Left lung (tissue), 4 donors: ENCODE measurements at regions not wholly inside any gene's neighbourhood (a gene's known extent, or its start where the extent isn't known, plus 50 kb on each side); places are given as distances from the start of the nearest gene placed in this dataset.

Experiments
- ATAC-seq: fragments of 200-7000 bp; cut with Tn5 transposase; one replicate; pipeline ENCODE4 v1.9.1; 2020; ENCODE audit warnings: moderate library complexity
- DNase-seq, 4 donors: peaks; one replicate each; pipeline ENCODE4 v3.0.0-alpha.2; 2013 to 2020
- H3K27ac ChIP-seq, 2 donors: fragments of 200-600 bp; sonication (generic) in 1 of 2; one replicate each; pipeline versions ENCODE4 v1.5.0 to v1.8.0; 2020 to 2021
- H3K27me3 ChIP-seq, 2 donors: fragments of 200-600 bp; sonication (generic) in 1 of 2; one replicate each; pipeline versions ENCODE4 v1.5.0 to v1.8.0; 2020 to 2021
- H3K36me3 ChIP-seq, 2 donors: fragments of 200-600 bp; sonication (generic) in 1 of 2; one replicate each; pipeline versions ENCODE4 v1.5.0 to v1.8.0; 2020 to 2021
- H3K4me1 ChIP-seq, 2 donors: fragments of 200-600 bp; one replicate each; pipeline ENCODE4 v1.8.0; 2021
- H3K4me3 ChIP-seq, 2 donors: fragments of 200-600 bp; sonication (generic) in 1 of 2; one replicate each; pipeline versions ENCODE4 v1.5.0 to v1.8.0; 2020 to 2021; ENCODE audit warnings: mild to moderate bottlenecking in 1 of 2
- H3K9me3 ChIP-seq, 2 donors: fragments of 200-600 bp; sonication (generic) in 1 of 2; one replicate each; pipeline versions ENCODE4 v1.5.0 to v1.8.0; 2020 to 2021
- intact Hi-C, 2 donors: fragments of 100-400 bp; cut with DNase I; formaldehyde crosslinking; loops; one replicate each; pipeline versions ENCODE4 v1.11.2 to v1.14.2; 2022
- TF ChIP-seq, protein P1 (sequence below), 2 donors: fragments of 200-600 bp; sonication (generic) in 1 of 2; IDR thresholded peaks; one replicate each; pipeline versions ENCODE4 v1.5.0 to v1.8.0; 2021; ENCODE audit warnings: antibody characterized with exemption in 2 of 2
- donor health status: DM: no; HTN: yes; CAD: no.
- donor health status: DM: no; HTN: no; CAD: no.

DNA sequence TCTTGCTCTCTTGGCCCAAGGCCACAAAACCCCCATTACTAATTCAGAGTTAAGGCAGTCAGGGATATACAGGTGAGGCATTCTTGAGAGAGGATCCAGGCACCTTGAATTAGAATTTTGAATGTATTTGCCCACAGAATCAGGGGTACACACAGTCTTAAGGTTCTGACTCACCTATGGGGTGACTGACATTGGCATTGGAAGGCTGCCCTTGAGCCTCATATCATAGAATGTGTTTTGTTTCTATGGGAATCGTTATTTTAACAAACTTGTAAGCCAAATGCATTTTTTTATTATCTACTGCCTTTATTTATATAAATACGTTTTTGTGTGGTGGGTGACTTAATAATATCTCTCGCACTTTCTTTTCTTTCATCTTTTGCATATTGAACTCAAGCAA, 218.6 kb upstream of the CITED2 start:
- no peak for DNase-seq
- H3K27ac ChIP-seq = no peak overlapping the region
- H3K27me3 ChIP-seq = no peaks in the 10 kb centered on the region
- H3K36me3 ChIP-seq = no peaks in the 10 kb centered on the region
- intact Hi-C loops = no loop called here
- H3K9me3 ChIP-seq = no peaks in the 10 kb centered on the region
- TF ChIP-seq, protein P1, sequence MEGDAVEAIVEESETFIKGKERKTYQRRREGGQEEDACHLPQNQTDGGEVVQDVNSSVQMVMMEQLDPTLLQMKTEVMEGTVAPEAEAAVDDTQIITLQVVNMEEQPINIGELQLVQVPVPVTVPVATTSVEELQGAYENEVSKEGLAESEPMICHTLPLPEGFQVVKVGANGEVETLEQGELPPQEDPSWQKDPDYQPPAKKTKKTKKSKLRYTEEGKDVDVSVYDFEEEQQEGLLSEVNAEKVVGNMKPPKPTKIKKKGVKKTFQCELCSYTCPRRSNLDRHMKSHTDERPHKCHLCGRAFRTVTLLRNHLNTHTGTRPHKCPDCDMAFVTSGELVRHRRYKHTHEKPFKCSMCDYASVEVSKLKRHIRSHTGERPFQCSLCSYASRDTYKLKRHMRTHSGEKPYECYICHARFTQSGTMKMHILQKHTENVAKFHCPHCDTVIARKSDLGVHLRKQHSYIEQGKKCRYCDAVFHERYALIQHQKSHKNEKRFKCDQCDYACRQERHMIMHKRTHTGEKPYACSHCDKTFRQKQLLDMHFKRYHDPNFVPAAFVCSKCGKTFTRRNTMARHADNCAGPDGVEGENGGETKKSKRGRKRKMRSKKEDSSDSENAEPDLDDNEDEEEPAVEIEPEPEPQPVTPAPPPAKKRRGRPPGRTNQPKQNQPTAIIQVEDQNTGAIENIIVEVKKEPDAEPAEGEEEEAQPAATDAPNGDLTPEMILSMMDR (IDR thresholded peaks at IDR 0.05) = no peak
- peaks cover 15 to 26% of the 10 kb centered on the region in 2 donors for H3K4me1 ChIP-seq
- no peak for ATAC-seq
- H3K4me3 ChIP-seq = no peak overlapping the region

GRCh38 chr6:139592011-139592410, 217.6 kb upstream of the CITED2 start:
- TF ChIP-seq, protein P1 (IDR thresholded peaks at IDR 0.05) = no peak
- Histone ChIP-seq H3K36me3 (no peaks in the 10 kb centered on the region), H3K4me3 (no peak overlapping the region), H3K27me3 (no peaks in the 10 kb centered on the region), H3K27ac (no peak overlapping the region), H3K9me3 (no peaks in the 10 kb centered on the region), H3K4me1 (peaks cover 16 to 20% of the 10 kb centered on the region in 2 donors)
- DNase-seq (no peak), ATAC-seq (no peak)
- intact Hi-C loops = no loop called here

DNA sequence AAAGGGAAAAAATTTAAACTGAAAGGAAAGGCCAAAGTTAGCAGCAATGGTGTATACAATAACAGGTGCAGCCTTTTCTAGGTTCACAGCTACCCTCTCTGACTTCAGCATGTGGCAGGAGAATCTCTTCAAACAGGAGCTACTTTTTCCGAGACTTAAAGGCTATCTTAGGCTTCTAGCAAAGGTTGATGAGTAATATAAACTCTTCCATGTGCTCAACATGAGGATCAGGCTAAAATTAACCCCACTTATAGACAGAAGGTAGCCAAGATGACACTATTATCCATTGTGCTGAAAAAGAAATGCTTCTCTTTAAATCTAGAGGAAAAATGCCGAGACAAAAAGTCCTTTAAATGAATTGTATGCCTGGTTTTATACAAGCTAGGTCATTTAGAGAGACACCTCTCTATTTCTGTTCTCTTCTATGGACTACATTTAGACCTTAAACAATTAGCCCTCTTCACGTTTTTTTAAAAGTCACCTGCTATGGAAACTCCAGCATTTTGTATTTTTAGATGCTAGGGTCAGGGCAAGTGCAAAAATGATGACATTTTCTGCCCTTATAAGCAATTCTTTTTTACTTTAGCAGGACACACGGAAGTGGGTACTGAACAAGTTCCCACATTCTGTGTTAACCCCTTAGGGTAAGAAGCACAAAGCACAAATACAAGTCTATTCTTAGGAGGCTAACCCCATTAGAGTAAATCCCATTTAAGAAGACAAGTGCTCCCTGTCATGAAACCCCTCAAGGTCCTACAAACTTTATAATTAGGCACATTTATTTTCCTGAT, 216.8 kb upstream of the CITED2 start:
- no peaks in the 10 kb centered on the region for H3K9me3 ChIP-seq
- DNase-seq = no peak
- no peaks in the 10 kb centered on the region for H3K36me3 ChIP-seq
- H3K4me3 ChIP-seq = no peak overlapping the region
- intact Hi-C loops = no loop called here
- H3K27me3 ChIP-seq = no peaks in the 10 kb centered on the region
- peaks cover 16 to 20% of the 10 kb centered on the region in 2 donors for H3K4me1 ChIP-seq
- H3K27ac ChIP-seq = peak overlapping the region in 1 of 2 donors; percentile 11
- ATAC-seq = peak; percentile 10
- TF ChIP-seq, protein P1 (IDR thresholded peaks at IDR 0.05) = no peak

- Histone ChIP-seq H3K27me3 (no peaks in the 10 kb centered on the region), H3K4me1 (peaks cover 13 to 16% of the 10 kb centered on the region in 2 donors), H3K27ac (peak overlapping the region in 1 of 2 donors; percentile 13), H3K4me3 (no peak overlapping the region), H3K9me3 (no peaks in the 10 kb centered on the region), H3K36me3 (no peaks in the 10 kb centered on the region)
- TF ChIP-seq, protein P1 (IDR thresholded peaks at IDR 0.05) = no peak
- DNase-seq = no peak
- intact Hi-C loops = no loop called here
- ATAC-seq = no peak
Observed at GRCh38 chr6:139590206-139590605, 215.8 kb upstream of the CITED2 start.

DNA sequence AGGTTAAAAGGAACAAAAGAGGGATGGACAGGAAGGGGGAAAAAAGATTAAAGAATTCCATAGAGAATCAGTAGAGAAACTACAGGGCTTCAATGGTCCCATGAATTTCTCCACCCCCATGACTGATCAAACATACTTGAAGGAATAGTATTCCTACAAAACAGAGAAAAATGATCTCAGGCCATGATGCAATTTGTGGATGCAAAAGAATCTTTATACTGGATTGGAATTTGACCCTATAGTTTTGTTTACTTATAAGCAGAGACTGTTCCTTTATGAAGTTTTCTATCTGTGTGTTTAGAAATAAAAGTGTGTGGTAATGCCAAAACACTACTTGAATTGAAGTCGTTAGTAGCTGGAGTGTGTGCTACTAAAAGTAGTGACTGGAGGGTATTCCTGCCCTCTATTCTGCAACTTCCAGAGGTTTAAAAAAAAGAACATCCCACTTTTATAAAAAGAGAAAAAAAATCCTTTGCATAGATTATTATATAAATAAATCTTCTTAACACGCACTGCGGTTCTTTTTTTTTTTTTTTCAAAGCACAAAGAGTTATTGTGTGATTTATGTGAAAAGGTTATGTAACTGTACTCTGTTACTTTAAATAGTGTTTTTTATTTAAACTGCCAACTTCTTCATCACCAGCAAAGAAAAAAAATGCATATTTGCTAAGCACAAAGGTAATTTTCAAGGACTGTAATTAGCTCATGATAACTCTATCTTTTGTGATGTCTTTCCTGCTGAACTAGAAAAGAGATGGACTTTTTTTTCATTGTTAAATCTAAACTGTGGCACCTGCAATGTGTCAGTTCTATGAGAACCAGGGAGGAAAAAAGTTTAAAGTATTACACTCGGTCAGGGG, 214.5 kb upstream of the CITED2 start:
- DNase-seq (peak in 1 of 4 donors; percentile 34), ATAC-seq (peak; percentile 58)
- Histone ChIP-seq H3K4me3 (no peak overlapping the region), H3K36me3 (no peaks in the 10 kb centered on the region), H3K4me1 (peaks cover 10 to 16% of the 10 kb centered on the region in 2 donors), H3K27ac (peak overlapping the region in 1 of 2 donors; percentile 30), H3K27me3 (no peaks in the 10 kb centered on the region), H3K9me3 (no peaks in the 10 kb centered on the region)
- intact Hi-C loops = no loop called here
- TF ChIP-seq, protein P1 (IDR thresholded peaks at IDR 0.05) = no peak
